Thyroid gland (tissue), 4 donors: ENCODE measurements at regions not wholly inside any gene's neighbourhood (a gene's known extent, or its start where the extent isn't known, plus 50 kb on each side); places are given as distances from the start of the nearest gene placed in this dataset.

Source experiments
- POLR2A ChIP-seq, 2 donors: fragments of 450-650 bp; IDR thresholded peaks; one replicate each; pipeline ENCODE4 v1.6.1; 2017; ENCODE audit warnings: antibody characterized with exemption in 2 of 2, mild to moderate bottlenecking in 2 of 2, moderate library complexity in 1 of 2
- TF ChIP-seq, protein P1 (sequence below), 6 experiments: fragments of 200-600 bp in 3 of 6; fragments of 450-650 bp in 3 of 6; sonication (generic) in 3 of 6; IDR thresholded peaks; one replicate each; pipeline ENCODE4 v1.5.1; 2016 to 2019; ENCODE audit warnings: antibody characterized with exemption in 6 of 6, mild to moderate bottlenecking in 2 of 6, inconsistent platforms in 1 of 6, moderate library complexity in 1 of 6

DNA sequence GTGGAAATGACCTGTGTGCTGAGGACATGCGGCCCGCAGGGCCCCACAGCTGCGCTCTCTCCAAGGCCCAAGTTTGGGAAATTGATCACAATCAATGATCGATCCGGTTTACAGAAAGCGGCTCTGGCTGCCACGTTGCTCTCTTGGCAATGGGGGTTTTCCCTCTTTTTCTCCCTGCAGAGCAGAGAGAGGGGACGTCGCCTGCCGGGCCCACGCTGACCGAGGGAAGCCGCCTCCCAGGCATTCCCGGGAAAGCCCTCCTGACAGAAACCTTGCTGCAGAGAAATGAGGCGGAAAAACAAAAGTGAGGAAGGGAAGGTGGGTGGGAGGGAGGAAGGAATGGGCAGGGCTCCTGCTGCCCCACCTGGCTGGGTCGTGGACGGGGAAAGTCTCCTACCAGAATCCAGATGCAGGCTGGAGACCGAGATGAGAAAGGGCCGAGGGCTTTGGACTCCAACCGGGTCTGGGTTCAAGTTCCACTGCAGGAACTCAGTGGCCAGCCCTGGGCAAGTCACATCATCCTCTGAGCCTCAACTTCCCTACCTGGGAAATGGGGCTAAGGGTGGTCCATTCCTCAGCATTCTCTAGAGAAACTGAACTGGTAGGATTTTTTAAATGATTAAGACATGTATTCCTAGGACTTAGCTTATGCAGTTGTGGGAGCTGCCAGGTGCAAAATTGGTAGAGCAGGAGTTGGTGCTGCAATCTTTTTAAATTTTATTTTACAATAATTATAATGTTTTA, 75.5 kb downstream of the PHETA1 start:
- TF ChIP-seq, protein P1, sequence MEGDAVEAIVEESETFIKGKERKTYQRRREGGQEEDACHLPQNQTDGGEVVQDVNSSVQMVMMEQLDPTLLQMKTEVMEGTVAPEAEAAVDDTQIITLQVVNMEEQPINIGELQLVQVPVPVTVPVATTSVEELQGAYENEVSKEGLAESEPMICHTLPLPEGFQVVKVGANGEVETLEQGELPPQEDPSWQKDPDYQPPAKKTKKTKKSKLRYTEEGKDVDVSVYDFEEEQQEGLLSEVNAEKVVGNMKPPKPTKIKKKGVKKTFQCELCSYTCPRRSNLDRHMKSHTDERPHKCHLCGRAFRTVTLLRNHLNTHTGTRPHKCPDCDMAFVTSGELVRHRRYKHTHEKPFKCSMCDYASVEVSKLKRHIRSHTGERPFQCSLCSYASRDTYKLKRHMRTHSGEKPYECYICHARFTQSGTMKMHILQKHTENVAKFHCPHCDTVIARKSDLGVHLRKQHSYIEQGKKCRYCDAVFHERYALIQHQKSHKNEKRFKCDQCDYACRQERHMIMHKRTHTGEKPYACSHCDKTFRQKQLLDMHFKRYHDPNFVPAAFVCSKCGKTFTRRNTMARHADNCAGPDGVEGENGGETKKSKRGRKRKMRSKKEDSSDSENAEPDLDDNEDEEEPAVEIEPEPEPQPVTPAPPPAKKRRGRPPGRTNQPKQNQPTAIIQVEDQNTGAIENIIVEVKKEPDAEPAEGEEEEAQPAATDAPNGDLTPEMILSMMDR (IDR thresholded peaks at IDR 0.05), result no peak
- TF ChIP-seq POLR2A (IDR thresholded peaks at IDR 0.05), result no peak
